NB4 (cell line): ENCODE measurements at regions not wholly inside any gene's neighbourhood (a gene's known extent, or its start where the extent isn't known, plus 50 kb on each side); places are given as distances from the start of the nearest gene placed in this dataset.
"Not testable (repeated sequence)": the region's sequence is repeated elsewhere in the genome, so short reads cannot be mapped to it uniquely, and the experiment has no call there.

Source experiments
- CTCF ChIP-seq: IDR thresholded peaks from one replicate; pipeline ENCODE4 v1.5.1; 2012; ENCODE audit warnings: low read depth, low read length
- POLR2A ChIP-seq: IDR thresholded peaks from 2 replicates; pipeline ENCODE4 v1.6.1; 2011; ENCODE audit warnings: mild to moderate bottlenecking; ENCODE audit not compliant: insufficient read length; ENCODE audit errors: extremely low read depth

- TF ChIP-seq POLR2A, CTCF: not testable (repeated sequence)
Observed at GRCh38 chr13:44845281-44846058, 143.8 kb downstream of the NUFIP1 start.
